HepG2 (cell line): ENCODE measurements at regions not wholly inside any gene's neighbourhood (a gene's known extent, or its start where the extent isn't known, plus 50 kb on each side); places are given as distances from the start of the nearest gene placed in this dataset.

Experiments
- ATAC-seq: fragments of 200-7000 bp; cut with Tn5 transposase; 3 replicates; pipeline ENCODE4 v1.9.1; 2020; ENCODE audit warnings: mild to moderate bottlenecking, moderate library complexity
- BruUV-seq: library from RNA; stranded (reverse); fragments of 400-500 nt; replicated peaks from 2 replicates; lab custom pipeline; 2021; lab: Mats Ljungman, UMichigan
- CTCF ChIA-PET: fragments of 300-600 bp; formaldehyde crosslinking; extraction: SDS; loops from one replicate; lab custom pipeline; 2021; ENCODE audit warnings: low total read pairs, inconsistent platforms, low intra/inter-chr PET ratio; lab: Yijun Ruan, JAX
- POLR2A ChIA-PET: fragments of 350-600 bp; sonication (Branson Sonifier 250); formaldehyde crosslinking; loops from one replicate; lab custom pipeline; 2020; ENCODE audit warnings: antibody characterized with exemption, inconsistent platforms; lab: Yijun Ruan, JAX
- DNase-seq: peaks from one replicate; pipeline ENCODE4 v3.0.0-alpha.2; 2015; ENCODE audit warnings: low spot score
- FAIRE-seq: peaks from 3 replicates; lab custom pipeline; 2011; peaks lifted over from hg19 to GRCh38; lab: Jason Lieb, UNC
- H2AFZ ChIP-seq: one replicate; pipeline ENCODE4 v1.6.1; 2011; ENCODE audit warnings: low read length, inconsistent platforms
- H3K27ac ChIP-seq: fragments of 300-600 bp; 3 replicates; pipeline ENCODE4 v1.8.0; 2011; ENCODE audit warnings: mixed run types, mild to moderate bottlenecking, mixed read lengths, low read length, inconsistent platforms; ENCODE audit not compliant: insufficient read depth; ENCODE audit errors: extremely low read length
- H3K27me3 ChIP-seq, 2 experiments: fragments of 200-600 bp in 1 of 2; 2 replicates in 1 of 2; 3 replicates in 1 of 2; pipeline versions ENCODE4 v1.6.0 to v1.8.0; 2011; ENCODE audit warnings: low read length in 2 of 2, mild to moderate bottlenecking in 2 of 2, moderate library complexity in 2 of 2, inconsistent platforms in 1 of 2; ENCODE audit not compliant: insufficient read depth in 2 of 2, control insufficient read depth in 1 of 2
- H3K36me3 ChIP-seq, 2 experiments: fragments of 200-600 bp in 1 of 2; replicated peaks in 1 of 2; 2 replicates in 1 of 2; 3 replicates in 1 of 2; pipeline versions ENCODE4 v1.5.1 to v1.8.0; 2011; ENCODE audit warnings: low read length in 2 of 2, inconsistent platforms in 1 of 2; ENCODE audit not compliant: insufficient read depth in 2 of 2, control insufficient read depth in 1 of 2
- H3K4me1 ChIP-seq: 2 replicates; pipeline ENCODE4 v1.5.1; 2012; ENCODE audit warnings: low read length, inconsistent platforms; ENCODE audit not compliant: insufficient read depth
- H3K4me2 ChIP-seq: 2 replicates; pipeline ENCODE4 v1.6.0; 2011; ENCODE audit warnings: low read depth, low read length, inconsistent platforms
- H3K4me3 ChIP-seq, 3 experiments: fragments of 200-600 bp in 1 of 3; sonication (generic), shearing (Covaris generic) in 1 of 3; replicated peaks in 1 of 3; 2 replicates each; pipeline ENCODE4 v1.5.1; 2011 to 2016; ENCODE audit warnings: low read length in 3 of 3, inconsistent platforms in 2 of 3, low read depth in 2 of 3, mild to moderate bottlenecking in 2 of 3, control low read depth in 1 of 3, mixed read lengths in 1 of 3; ENCODE audit not compliant: insufficient read depth in 1 of 3
- H3K79me2 ChIP-seq: one replicate; pipeline ENCODE4 v1.6.1; 2011; ENCODE audit warnings: low read length, inconsistent platforms; ENCODE audit not compliant: insufficient read depth
- H3K9ac ChIP-seq: 2 replicates; pipeline ENCODE4 v1.6.0; 2011; ENCODE audit warnings: mild to moderate bottlenecking, low read depth, low read length, inconsistent platforms; ENCODE audit not compliant: insufficient read depth
- H3K9me3 ChIP-seq: 2 replicates; pipeline ENCODE4 v1.5.1; 2012; ENCODE audit warnings: mild to moderate bottlenecking, low read length
- H4K20me1 ChIP-seq: 2 replicates; pipeline ENCODE4 v1.6.0; 2011; ENCODE audit warnings: inconsistent platforms, mild to moderate bottlenecking, low read length, moderate library complexity; ENCODE audit not compliant: insufficient read depth
- ATF7-NPFF ChIP-seq: sonication (generic); formaldehyde crosslinking; IDR thresholded peaks from 2 replicates; pipeline ENCODE4 v1.8.1; 2023; ENCODE audit warnings: mild to moderate bottlenecking, low read depth, missing genetic modification reagents, moderate library complexity
- E2F1 ChIP-seq: sonication (generic); formaldehyde crosslinking; IDR thresholded peaks from 2 replicates; pipeline ENCODE4 v1.5.0; 2020; ENCODE audit warnings: missing genetic modification reagents
- E2F2 ChIP-seq: sonication (generic); formaldehyde crosslinking; IDR thresholded peaks from 2 replicates; pipeline ENCODE4 v1.4.0; 2020; ENCODE audit warnings: missing genetic modification reagents, borderline replicate concordance
- EHMT2 ChIP-seq: fragments of 200-600 bp; sonication (generic); IDR thresholded peaks from 2 replicates; pipeline ENCODE4 v1.7.0; 2017; ENCODE audit warnings: antibody characterized with exemption, low read depth, low read length, borderline replicate concordance
- KLF16 ChIP-seq, 2 experiments: sonication (generic) in 1 of 2; formaldehyde crosslinking in 1 of 2; IDR thresholded peaks; 2 replicates each; pipeline versions ENCODE4 v1.6.1 to v1.8.0; 2016 to 2023; ENCODE audit warnings: missing genetic modification reagents in 2 of 2, missing compliant biosample characterization in 1 of 2
- MATR3 ChIP-seq: sonication (generic); formaldehyde crosslinking; IDR thresholded peaks from 2 replicates; pipeline ENCODE4 v1.4.0; 2020; ENCODE audit warnings: missing genetic modification reagents
- MBD4 ChIP-seq: IDR thresholded peaks from 2 replicates; pipeline ENCODE4 v1.6.1; 2012; ENCODE audit warnings: low read length, inconsistent platforms, borderline replicate concordance
- MTA3 ChIP-seq: sonication (generic); formaldehyde crosslinking; IDR thresholded peaks from 2 replicates; pipeline ENCODE4 v1.4.0; 2020; ENCODE audit warnings: missing genetic modification reagents
- NFYB ChIP-seq: sonication (generic); formaldehyde crosslinking; IDR thresholded peaks from 2 replicates; pipeline ENCODE4 v1.4.0; 2020; ENCODE audit warnings: missing genetic modification reagents
- POGZ ChIP-seq: sonication (generic); formaldehyde crosslinking; IDR thresholded peaks from 2 replicates; pipeline ENCODE4 v1.4.0; 2020; ENCODE audit warnings: mild to moderate bottlenecking, missing genetic modification reagents
- POLR2A ChIP-seq, 2 experiments: IDR thresholded peaks; 2 replicates each; pipeline ENCODE4 v1.6.1; 2011; ENCODE audit warnings: low read depth in 2 of 2, low read length in 2 of 2, mild to moderate bottlenecking in 1 of 2, moderate library complexity in 1 of 2; ENCODE audit not compliant: insufficient read depth in 1 of 2
- RBM39 ChIP-seq: fragments of 200-400 bp; formaldehyde crosslinking; IDR thresholded peaks from one replicate; pipeline ENCODE4 v1.6.1; 2018; ENCODE audit warnings: antibody characterized with exemption, mild to moderate bottlenecking, low read depth, low read length; ENCODE audit not compliant: poor library complexity, severe bottlenecking
- TEAD3 ChIP-seq: optimal IDR thresholded peaks from 2 replicates; pipeline ENCODE3; 2016; ENCODE audit warnings: borderline replicate concordance
- TGIF2 ChIP-seq: IDR thresholded peaks from 2 replicates; pipeline ENCODE4 v1.6.1; 2016; ENCODE audit warnings: control low read depth, missing compliant biosample characterization
- THYN1 ChIP-seq: sonication (generic); formaldehyde crosslinking; IDR thresholded peaks from 2 replicates; pipeline ENCODE4 v1.8.1; 2023; ENCODE audit warnings: low read depth, mild to moderate bottlenecking, moderate library complexity, missing genetic modification reagents, borderline replicate concordance
- ZNF670 ChIP-seq: sonication (generic); formaldehyde crosslinking; IDR thresholded peaks from 2 replicates; pipeline ENCODE4 v1.8.0; 2022; ENCODE audit warnings: mild to moderate bottlenecking, missing genetic modification reagents, borderline replicate concordance
- ZNF777 ChIP-seq: sonication (generic); formaldehyde crosslinking; IDR thresholded peaks from 2 replicates; pipeline ENCODE4 v1.4.0; 2020; ENCODE audit warnings: missing genetic modification reagents
- WGBS: methylation state at CpG from one replicate; pipeline ENCODE4 v1.1.6; 2017; ENCODE audit warnings: low lambda C conversion rate; 5-methylcytosine and 5-hydroxymethylcytosine counted together
- in situ Hi-C: cut with HindIII; loops from 2 replicates; pipeline ENCODE4 v1.10.0; 2017; ENCODE audit warnings: low pct_unique_long_range_greater_than_20kb; ENCODE audit not compliant: extremely low pct_ligation_motif_present
- intact Hi-C: fragments of 100-400 bp; cut with micrococcal nuclease; formaldehyde crosslinking; loops from one replicate; pipeline ENCODE4 v1.10.0; 2022; ENCODE audit not compliant: unreplicated experiment

GRCh38 chr3:69532547-69533224 lies 146.8 kb upstream of the FRMD4B start (continued):
- TF ChIP-seq TEAD3 (CRISPR knock-in tag) (no peak), MATR3 (CRISPR knock-in tag) (no peak), KLF16 (CRISPR knock-in tag; IDR thresholded peaks at IDR 0.05) (no peak), POGZ (CRISPR knock-in tag) (no peak), ZNF670 (CRISPR knock-in tag) (no peak), E2F1 (no peak), ATF7-NPFF (CRISPR knock-in tag) (no peak)

- H3K79me2 ChIP-seq = no peaks in the 10 kb centered on the region
- no peaks in the 10 kb centered on the region for H3K36me3 ChIP-seq
- intact Hi-C loops = loop anchor here (5.0 kb wide), 1 partner anchor 1245 kb away; no protein-coding TSS in a partner anchor
- ATAC-seq (no peak), DNase-seq (no peak), FAIRE-seq (no peak)
- H3K27me3 ChIP-seq = peaks cover 0 to 4% of the 10 kb centered on the region in 2 experiments; a peak in 1 of 5 replicates
- WGBS = 2% methylated on average over 3 of the region's 3 CpGs
- TF ChIP-seq TGIF2 (CRISPR knock-in tag) = no peak
- no peak for TF ChIP-seq NFYB (CRISPR knock-in tag)
- TF ChIP-seq ZNF777 (CRISPR knock-in tag) = no peak
- TF ChIP-seq POLR2A (IDR thresholded peaks at IDR 0.05; ENCODE audit: insufficient read depth in 1 of 2, low read depth in 2 of 2, low read length in 2 of 2) = no peak
- no peak for TF ChIP-seq RBM39
- no peak for TF ChIP-seq EHMT2
- no peak for TF ChIP-seq E2F2 (CRISPR knock-in tag)
- TF ChIP-seq THYN1 (CRISPR knock-in tag) = no peak
- no peak for TF ChIP-seq MBD4
- no peak for TF ChIP-seq MTA3
- H3K9ac ChIP-seq = no peak overlapping the region
- H3K9me3 ChIP-seq = no peaks in the 10 kb centered on the region
- H4K20me1 ChIP-seq = no peaks in the 10 kb centered on the region
- BruUV-seq = no TSS peak
- ChIA-PET CTCF (no interaction called here), POLR2A (no interaction called here)
- H3K4me3 ChIP-seq = no peak overlapping the region
- H3K4me2 ChIP-seq = no peak overlapping the region
- in situ Hi-C loops = no loop called here
- H3K4me1 ChIP-seq = no peaks in the 10 kb centered on the region
- H3K27ac ChIP-seq = no peak overlapping the region
- no peak overlapping the region for H2AFZ ChIP-seq
These were observed 146.0 kb upstream of the FRMD4B start for GRCh38 chr3:69531576-69532546.
